HG03521 (cell line): ENCODE measurements at regions not wholly inside any gene's neighbourhood (a gene's known extent, or its start where the extent isn't known, plus 50 kb on each side); places are given as distances from the start of the nearest gene placed in this dataset.
A peak's percentile ranks its signal among the peaks of the same experiment; 100 is the strongest.

Source experiments
- ATAC-seq: cut with Tn5 transposase; IDR thresholded peaks from one replicate; pipeline ENCODE4 v1.9.1; 2021; ENCODE audit warnings: mild to moderate bottlenecking, moderate library complexity; ENCODE audit not compliant: unreplicated experiment

DNA sequence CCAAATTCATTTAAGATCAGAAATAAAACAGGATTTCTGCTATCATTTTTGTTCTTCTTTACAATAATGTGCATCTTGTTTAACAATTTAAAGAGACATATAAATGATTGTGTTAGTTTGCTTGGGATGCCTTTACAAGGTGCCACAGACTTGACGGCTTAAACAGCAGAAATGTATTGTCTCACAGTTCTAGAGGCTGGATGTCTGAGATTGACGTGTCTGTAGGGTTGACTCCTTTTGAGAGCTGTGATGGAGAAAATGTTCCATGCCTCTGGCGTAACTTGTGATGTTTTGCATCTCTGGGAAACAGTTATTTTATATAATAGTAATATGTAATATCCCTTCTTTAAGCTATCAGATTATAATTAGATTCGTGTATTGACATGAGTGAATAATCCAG, 1091.6 kb upstream of the PRMT6 start:
- ATAC-seq: no peak

DNA sequence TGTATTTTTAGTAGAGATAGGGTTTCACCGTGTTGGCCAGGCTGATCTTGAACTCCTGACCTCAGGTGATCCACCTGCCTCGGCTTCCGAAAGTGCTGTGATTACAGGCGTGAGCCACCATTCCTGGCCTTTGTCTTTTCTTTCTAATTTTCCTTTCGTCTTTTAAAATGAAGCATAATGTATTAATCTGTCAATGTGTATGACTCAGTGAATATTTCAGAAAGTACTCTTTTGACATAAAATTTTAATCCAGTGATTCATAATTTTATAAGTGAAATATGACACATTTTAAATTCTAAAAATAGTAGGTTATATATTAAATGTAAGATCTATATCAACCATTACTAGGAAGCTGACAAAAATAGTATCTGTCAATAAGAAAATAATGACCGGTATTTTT, 1059.0 kb upstream of the PRMT6 start:
- ATAC-seq: no peak

GRCh38 chr1:106022312-106022902, 1034.1 kb upstream of the PRMT6 start:
- no peak for ATAC-seq

DNA sequence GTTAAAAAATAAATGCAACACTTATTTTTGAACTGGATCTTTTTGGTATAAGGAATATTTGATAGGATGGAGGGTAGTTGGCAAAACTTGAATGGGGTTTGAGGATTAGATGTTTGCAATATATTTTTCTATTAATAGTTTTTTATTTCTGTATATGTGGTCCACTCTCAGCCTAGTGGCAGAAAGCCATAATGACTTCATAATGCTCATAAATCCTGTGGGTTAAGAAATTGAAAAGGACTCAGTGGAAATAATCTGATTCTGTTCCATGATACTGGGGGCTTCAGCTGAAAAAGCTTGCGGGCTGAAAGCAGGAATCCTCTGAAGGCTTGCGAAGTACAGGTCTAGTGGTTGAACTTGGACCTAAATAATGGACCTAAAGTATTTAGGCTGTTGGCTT, 1028.6 kb upstream of the PRMT6 start:
- no peak for ATAC-seq

- ATAC-seq: no peak
Observed at GRCh38 chr1:106037526-106037925, 1018.9 kb upstream of the PRMT6 start.

- no peak for ATAC-seq
Observed at GRCh38 chr1:106038260-106038659, 1018.2 kb upstream of the PRMT6 start.

DNA sequence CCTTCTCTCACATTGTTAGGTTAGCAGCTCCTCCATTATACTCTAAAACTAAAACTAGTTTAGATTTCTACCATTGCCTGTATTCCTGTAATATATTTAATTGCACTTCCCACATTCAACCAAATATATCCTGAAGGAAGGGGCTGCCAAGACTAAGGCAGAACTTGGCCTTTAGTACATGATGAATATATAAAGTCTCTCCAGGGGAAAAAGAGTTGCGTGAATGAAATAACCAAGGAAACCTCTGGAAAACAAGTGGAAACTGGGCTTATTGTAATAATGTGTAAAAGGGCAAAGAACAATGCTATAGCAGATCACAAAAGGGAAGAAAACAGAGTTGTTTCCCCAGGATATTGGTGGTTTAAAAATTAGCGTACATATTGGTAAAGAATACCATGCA, 1012.5 kb upstream of the PRMT6 start:
- ATAC-seq: no peak

DNA sequence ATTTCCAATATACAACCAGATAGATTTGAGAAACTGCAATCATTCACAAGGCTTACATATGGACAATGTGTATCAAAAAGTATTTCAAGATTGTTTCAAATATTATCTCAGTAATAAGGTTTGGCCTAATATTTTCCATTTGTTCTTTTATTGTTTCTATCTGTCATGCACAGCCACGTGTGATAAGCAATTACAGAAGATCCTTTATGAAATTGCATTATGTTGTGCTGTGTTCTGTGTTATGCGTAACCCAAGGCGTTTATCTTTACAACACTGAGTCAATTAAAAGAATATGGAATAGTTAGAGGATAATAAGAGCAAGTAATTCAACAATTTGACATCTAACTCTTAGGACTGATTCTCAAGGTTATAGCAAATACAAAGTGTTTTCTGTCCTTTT, 1009.3 kb upstream of the PRMT6 start:
- ATAC-seq: no peak

DNA sequence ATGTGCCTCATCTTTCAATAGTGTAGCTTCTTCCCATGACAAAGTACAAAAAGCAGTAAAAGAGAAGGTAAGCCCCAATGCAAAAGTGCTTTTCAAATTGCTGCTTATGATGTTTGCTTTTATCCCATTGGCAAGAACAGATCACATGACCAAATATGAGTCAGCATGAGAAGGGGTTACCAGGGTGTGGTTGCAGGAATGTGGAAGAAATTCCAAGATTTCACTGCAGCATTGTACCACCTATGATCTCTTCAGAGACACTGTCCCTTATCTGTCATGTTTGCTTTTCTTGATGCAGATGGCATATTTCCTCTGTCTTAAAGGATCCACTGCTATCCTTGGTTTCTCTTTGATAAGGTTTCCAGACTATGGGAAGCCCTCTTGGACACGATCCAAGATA, 1006.9 kb upstream of the PRMT6 start:
- no peak for ATAC-seq

GRCh38 chr1:106055855-106056254, 1000.6 kb upstream of the PRMT6 start:
- no peak for ATAC-seq

DNA sequence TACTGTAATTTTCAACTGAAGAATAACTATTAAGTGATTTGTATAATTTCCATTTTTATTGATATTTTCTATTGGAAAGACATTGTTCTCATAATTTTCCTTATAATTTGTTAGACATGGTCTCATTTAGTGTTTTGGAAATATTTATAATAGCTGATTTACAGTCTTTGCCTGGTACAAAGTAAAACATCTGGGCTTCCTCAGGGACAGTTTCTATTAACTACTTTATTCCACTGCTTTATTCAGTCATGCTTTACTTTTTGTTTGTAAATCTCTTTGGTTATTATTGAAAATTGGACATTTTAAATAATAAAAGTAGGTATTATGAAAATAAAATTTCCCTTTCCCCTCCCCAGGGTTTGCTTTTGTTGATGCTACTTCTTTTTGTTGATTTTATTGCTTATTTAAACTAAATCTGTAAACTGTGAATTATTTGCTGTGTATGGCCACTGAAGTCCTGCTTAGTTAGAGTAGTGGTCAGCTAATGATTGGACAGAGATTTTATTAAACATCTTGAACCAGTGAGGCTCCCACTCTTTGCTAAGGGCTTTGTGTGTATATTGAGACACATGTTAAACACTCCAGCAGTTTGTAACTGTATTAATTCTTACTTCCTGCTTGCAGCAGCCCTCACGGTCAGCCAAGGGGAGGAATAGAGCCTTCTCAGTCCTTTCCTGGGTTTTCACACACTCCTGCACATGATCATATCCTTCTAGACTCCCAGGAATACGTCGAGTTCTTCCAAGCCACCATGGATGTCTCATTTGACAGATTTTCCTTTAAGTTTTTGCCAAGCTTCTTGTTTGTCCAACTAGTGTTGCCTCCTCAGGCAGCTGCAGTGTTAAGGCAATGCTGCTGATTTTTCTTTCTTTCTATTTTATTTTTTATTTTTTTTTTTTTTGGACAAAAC, 994.6 kb upstream of the PRMT6 start:
- ATAC-seq: no peak

DNA sequence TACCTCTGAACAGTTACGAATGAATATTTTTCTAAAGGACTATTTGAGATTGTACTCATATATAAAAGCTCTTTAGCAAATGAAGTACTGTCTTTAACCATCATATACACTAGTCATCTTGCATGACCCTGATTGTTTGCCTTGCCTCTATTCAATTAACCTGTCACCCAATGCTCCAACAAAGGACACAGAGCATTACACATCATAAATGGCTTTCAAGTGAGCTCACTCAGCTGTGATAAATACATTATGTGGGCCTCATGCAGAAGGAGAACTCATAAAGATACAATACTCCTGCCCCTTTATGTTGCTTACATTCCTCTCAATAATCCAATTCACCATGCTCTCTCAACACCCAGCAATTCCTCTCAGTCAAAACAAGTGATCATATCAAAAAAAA, 993.0 kb upstream of the PRMT6 start:
- no peak for ATAC-seq

GRCh38 chr1:106072909-106073600, 983.4 kb upstream of the PRMT6 start:
- peak; percentile 56 for ATAC-seq

GRCh38 chr1:106080608-106081325, 975.7 kb upstream of the PRMT6 start:
- ATAC-seq: no peak

DNA sequence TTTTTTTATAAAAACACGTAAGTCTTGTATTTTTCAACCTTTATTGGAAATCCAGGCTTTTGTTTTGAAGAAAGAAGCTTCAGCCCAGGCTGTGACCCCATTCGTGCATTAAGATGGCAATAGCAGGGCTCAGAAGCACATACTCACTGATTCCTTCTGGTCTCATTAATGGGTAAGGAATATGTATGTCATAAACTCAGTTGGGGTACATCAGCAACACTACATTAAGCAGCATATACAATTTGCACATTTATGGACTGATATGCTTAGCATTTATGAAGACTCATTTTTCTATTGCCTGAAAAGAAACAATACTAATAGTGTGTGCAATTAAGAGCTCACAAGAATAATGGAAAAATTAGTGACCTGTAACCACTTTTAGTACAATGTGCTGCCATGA, 945.4 kb upstream of the PRMT6 start:
- no peak for ATAC-seq

GRCh38 chr1:106113851-106114250, 942.6 kb upstream of the PRMT6 start:
- no peak for ATAC-seq

- no peak for ATAC-seq
Observed at GRCh38 chr1:106120789-106121188, 935.7 kb upstream of the PRMT6 start.

DNA sequence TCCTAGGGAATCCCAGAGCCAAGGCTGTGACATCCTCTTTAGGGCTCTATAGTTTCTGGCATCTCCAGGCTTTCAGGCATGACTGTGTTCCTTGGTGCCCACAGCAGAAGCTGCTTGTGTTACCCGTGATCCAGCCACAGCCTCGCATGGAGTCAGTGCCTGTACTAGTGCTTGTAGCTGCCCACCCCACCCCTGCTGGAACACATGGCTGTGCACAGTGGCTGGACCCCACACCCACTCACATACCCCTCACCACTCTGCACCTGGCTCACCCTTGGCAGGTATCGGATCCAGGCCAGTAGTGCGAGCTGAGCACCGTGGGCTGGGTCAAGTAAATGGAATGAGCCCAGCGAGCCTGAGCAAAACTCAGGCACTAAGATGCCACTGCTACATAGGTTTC, 934.7 kb upstream of the PRMT6 start:
- ATAC-seq: no peak

DNA sequence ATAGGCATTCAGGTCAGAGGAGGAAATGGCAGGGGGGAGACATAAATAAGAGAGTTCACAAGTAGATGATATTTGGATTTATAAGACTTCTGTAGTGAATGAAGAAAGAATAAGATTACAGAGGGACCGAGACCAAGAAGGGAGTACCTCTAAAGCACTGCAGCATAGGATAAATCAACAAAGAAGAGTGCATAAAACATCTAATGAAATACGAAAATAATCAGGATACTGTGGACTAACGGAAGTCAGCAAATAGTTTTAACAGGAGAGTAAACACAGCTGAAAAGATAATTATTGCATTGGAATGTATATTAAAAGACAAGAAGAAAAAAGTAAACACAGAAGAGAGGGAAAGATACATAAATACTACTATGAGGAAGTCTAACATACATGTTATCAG, 921.9 kb upstream of the PRMT6 start:
- no peak for ATAC-seq

DNA sequence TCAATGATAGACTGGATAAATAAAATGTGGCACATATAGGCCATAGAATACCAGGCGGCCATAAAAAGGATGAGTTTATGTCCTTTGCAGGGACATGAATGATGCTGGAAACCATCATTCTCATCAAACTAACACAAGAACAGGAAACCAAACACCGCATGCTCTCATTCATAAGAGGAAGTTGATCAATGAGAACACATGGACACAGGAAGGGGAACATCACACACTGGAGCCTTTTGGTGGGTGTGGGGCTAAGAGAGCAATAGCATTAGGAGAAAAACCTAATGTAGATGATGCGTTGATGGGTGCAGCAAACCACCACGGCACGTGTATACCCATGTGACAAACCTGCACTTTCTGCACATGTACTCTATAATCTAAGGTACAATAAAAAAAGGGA, 883.4 kb upstream of the PRMT6 start:
- no peak for ATAC-seq

GRCh38 chr1:106178791-106179190, 877.7 kb upstream of the PRMT6 start:
- ATAC-seq: no peak
